GM19043 (cell line): ENCODE measurements at regions not wholly inside any gene's neighbourhood (a gene's known extent, or its start where the extent isn't known, plus 50 kb on each side); places are given as distances from the start of the nearest gene placed in this dataset.
"Not testable (repeated sequence)": the region's sequence is repeated elsewhere in the genome, so short reads cannot be mapped to it uniquely, and the experiment has no call there.

Source experiments
- ATAC-seq: cut with Tn5 transposase; IDR thresholded peaks from one replicate; pipeline ENCODE4 v1.9.1; 2021; ENCODE audit warnings: low read depth; ENCODE audit not compliant: unreplicated experiment

DNA sequence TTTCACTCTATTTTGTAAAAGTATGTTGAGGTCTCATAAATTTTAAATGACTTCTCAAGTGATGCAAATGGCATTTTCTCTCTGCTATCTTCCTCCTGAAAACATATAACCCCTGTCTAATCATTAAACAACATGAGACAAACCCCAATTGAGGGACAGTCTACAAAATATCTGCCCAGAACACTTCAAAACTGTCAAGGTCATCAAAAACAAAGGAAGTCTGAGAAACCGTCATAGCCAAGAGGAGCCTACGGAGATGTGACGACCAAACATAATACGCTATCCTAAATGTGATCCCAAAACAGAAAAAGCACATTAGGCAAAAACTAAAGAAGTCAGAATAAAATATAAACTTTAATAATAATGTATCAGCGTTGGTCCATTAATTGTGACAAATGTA, 282.3 kb upstream of the SEMA3C start:
- ATAC-seq: no peak

DNA sequence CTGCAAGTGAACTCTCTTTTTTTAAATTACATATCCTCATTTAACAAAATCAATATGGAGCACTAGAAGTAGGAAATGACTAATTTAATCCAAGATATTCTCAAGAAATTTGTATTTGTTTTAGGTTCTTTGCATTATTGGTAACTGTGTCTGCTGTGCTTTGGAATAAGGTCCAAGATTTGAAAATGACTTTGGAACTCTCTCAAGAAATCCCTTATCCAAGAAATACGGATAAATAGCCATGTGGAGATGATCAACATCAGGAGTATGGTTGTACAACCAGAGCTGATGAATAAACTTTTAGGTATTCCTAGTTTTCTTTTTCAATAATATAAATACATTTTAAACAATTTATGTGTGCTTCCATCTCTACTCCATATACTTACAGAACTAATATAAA, 279.9 kb upstream of the SEMA3C start:
- no peak for ATAC-seq

GRCh38 chr7:81197266-81197665, 278.4 kb upstream of the SEMA3C start:
- ATAC-seq: no peak

DNA sequence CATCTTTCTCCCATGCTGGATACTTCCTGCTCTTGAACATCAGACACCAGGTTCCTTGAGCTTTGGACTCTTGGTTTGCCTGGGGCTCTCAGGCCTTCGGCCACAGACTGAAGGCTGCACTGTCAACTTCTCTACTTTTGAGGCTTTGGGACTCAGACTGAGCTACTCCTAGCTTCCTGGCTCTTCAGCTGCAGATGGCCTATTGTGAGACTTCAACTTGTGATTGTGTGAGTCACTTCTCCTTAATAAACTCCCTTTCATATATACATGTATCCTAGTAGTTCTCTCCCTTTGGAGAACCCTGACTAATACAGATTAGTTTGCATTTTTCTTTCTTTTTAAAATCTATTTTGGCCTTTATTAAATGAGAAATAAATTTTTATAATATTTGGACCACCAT, 276.2 kb upstream of the SEMA3C start:
- no peak for ATAC-seq

- ATAC-seq: no peak
These were observed 272.3 kb upstream of the SEMA3C start for GRCh38 chr7:81190997-81191768.

GRCh38 chr7:81187753-81188152, 268.9 kb upstream of the SEMA3C start:
- no peak for ATAC-seq

DNA sequence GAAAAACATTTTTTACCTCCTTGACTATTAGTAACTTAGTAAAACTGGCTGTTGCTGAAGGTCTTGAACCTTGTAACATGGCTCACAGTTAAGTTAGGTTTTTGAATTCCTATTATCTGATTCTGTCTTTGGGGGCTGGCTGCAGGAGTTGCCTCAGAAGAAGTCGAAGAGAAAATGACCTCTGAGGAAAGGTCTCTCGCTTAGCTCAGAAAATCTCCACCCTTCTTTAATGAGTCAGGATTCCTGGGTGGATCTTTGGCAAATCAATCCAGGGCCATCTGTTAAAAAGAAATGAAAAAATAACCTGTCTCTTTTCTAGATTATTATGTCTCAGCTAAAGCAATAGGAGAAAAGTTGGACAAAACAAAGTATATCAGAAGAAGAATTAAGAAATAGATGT, 267.8 kb upstream of the SEMA3C start:
- no peak for ATAC-seq

DNA sequence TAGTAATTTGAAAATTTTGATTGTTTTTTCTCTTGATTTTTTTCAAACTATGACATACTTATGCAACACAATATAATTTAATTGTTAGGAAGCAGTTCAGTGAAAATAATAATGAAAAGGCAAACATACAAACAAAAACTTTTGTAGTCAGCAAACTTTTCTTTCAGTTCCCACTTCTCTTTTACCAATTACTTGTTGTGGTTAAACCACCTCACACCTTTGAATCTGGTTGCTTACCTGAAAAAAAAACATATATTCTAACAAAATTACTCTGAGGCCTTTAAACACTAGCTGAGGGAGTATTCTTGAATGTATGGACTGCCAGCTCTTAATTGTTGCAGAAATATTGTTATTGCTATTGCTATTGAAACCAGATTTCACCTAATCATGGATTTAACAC, 266.2 kb upstream of the SEMA3C start:
- ATAC-seq: no peak

- no peak for ATAC-seq
These were observed 264.5 kb upstream of the SEMA3C start for GRCh38 chr7:81183326-81183725.

GRCh38 chr7:81182056-81182455, 263.2 kb upstream of the SEMA3C start:
- ATAC-seq: not testable (repeated sequence)

- no peak for ATAC-seq
These were observed 262.2 kb upstream of the SEMA3C start for GRCh38 chr7:81181066-81181465.

- ATAC-seq: no peak
These were observed 261.7 kb upstream of the SEMA3C start for GRCh38 chr7:81180573-81180972.

DNA sequence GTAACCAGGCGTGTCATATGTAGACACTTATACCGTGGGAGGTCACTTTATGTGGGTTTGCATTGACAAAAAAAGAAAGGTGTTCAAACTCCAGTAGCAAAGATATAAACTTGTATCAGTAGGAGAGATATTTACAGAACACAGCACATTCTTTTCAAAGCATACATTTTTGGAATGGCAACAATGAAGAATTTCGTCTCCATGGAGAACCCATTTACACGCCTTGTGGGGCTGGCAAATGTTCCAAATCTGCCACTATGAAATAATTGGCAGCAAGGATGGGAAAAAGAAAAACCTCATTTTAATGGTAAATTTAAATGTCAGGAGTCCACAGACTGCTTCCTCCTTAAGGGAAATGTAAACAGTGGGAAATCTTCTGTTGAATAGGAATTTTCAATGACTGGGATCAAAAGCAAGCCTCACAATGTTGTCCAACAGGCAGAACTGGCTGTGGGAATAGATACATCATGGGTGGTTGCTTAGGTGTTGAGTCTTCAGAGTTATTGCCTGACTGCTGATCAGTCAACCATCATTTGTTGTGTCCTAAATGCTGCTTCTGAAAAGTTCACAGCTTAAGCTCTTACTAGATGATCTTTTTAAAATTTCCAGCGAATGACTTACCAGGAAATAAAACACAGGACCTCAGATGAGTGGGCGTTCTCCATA, 256.6 kb upstream of the SEMA3C start:
- no peak for ATAC-seq

DNA sequence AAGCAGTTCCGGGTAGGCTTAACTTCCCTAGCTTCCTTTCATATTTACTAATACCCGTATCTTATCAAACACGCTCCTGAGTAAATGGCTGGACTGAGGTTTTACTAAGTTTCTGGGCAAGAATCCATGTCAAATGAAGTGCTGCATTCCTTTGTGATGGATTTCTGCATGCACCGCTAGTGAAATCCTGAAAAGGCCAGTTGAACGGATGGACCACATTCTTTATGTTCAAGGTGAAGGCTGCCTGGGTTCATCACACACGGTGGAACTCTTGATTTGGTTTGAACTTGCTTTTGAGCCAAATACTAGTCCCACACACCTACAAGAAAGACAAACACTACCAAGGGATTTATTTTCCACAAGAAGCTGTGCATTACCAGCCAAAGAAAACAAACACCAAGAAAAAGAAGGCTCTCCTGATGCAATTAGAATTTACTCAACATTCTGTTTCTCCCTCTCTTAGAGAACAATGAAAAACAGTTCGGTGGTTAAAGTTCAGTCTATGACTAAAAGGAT, 255.0 kb upstream of the SEMA3C start:
- ATAC-seq: no peak

GRCh38 chr7:81170291-81170690, 251.4 kb upstream of the SEMA3C start:
- ATAC-seq: no peak

GRCh38 chr7:81167934-81168333, 249.1 kb upstream of the SEMA3C start:
- no peak for ATAC-seq

DNA sequence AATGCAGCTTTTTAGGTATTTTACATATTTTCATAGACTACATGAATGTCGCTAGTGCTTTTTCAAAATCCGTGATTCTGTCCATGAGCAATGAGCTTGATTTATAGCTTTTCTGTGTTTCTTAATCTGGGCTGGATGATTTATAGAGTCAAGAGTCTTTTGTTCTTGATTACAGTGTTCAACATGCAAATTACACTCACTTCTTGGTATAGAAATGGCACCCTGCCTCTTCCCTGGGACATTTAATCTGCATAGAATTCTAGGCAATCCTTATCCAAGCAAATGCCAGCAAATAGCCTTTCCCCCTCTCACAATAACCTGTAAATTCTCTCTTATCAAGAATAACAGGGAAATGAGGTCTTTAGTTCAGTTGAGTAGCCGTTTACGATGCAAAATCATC, 246.2 kb upstream of the SEMA3C start:
- no peak for ATAC-seq

DNA sequence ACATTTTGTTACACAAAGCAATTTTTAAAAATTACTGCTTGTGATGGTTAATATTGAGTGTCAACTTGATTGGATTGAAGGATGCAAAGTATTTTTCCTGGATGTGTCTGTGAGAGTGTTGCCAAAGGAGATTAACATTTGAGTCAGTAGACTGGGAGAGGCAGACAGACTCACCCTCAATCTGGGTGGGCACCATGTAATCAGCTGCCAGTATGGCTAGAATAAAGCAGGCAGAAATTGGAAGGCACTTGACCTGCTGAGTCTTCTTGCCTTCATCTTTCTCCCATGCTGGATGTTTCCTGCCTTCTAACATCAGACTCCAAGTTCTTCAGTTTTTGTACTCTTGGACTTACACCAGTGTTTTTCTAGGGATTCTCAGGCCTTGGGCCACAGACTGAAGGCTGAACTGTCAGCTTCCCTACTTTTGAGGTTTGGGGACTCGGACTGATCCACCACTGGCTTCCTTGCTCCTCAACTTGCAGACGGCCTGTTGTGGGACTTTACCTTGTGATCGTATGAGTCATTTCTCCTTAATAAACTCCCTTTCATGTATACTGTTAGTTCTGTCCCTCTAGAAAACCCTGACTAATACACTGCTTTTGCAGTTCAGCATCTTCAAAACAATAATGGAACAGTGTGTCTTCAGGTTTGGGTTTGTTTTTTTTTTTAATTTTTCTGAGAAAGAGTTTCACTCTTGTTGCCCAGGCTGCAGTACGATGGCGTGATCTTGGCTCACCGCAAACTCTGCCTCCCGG, 244.1 kb upstream of the SEMA3C start:
- ATAC-seq: no peak

DNA sequence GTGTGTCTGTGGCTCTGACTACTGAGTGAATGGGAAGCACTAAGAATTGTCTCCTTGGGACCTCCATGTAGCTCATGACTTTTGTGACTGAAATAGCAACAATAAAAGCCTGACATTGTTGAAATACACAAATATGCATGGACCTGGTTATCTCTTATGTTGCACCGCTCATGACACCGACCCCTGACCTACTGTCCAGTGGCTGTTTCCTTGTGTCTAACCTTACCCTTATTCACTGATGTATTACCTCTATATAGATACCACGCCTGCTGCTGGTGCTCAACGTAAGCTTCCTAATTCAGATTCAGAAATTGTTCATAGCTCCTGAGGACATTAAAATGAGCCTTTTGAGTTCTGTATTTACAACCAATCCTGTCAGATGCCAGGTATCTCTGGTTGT, 243.4 kb upstream of the SEMA3C start:
- no peak for ATAC-seq

DNA sequence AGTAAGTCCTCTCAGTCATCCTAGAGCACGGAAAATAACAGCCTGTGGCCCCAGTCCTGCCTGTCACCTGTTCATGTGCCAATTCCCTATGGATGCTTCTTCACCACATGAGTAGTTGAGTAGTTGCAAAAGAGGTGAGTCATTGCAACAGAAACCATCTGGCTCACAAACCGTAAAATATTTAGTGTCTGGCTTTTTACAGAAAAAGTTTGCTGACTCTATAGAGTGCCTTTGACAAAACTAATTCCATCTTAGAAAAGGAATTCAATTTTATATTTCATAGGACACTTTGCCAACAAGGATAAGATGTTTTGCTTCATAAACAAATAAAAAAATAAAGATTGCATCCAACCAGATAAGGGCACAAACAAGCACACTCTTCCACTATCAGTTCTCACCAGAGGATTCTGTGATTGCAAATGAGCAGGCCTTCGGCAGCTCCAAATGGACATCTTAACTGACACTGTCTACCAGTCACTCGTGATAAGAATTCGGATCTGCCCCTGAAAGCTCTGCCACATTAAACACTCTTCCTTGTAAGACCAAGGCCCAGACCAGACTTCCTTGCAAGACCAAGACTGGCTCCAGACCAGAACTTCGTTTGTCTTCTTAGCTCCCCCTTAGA, 242.7 kb upstream of the SEMA3C start:
- ATAC-seq: no peak

DNA sequence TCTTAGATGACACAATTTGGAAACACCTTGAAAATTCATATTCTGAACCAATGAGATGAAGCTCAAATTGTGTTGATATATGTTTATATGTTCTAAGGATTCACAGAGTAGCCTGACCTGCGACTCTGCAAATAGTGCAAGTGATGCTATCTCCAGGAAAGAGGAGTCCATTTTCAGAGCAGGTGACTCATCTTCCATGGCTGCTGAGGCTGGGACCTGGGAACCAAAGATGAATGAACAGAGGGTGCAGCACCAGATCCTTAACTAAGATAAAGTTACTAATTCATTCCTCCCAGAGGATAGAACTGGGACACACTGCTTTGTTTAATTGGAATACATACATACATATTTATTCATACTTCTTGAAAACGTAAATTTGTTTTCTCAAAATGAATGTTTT, 240.6 kb upstream of the SEMA3C start:
- ATAC-seq: no peak
